HL-60 (cell line): ENCODE measurements at regions not wholly inside any gene's neighbourhood (a gene's known extent, or its start where the extent isn't known, plus 50 kb on each side); places are given as distances from the start of the nearest gene placed in this dataset.

Experiments used
- POLR2AphosphoS5 ChIP-seq: IDR thresholded peaks from 2 replicates; pipeline ENCODE4 v1.6.1; 2012; ENCODE audit warnings: low read depth
- TF ChIP-seq, protein P1 (sequence below): IDR thresholded peaks from one replicate; pipeline ENCODE4 v1.5.1; 2011; ENCODE audit warnings: low read length, control low read depth, inconsistent platforms; ENCODE audit not compliant: insufficient read depth
- TF ChIP-seq, protein P2 (sequence below): IDR thresholded peaks from 2 replicates; pipeline ENCODE4 v1.6.1; 2012; ENCODE audit warnings: low read depth; ENCODE audit not compliant: insufficient replicate concordance

DNA sequence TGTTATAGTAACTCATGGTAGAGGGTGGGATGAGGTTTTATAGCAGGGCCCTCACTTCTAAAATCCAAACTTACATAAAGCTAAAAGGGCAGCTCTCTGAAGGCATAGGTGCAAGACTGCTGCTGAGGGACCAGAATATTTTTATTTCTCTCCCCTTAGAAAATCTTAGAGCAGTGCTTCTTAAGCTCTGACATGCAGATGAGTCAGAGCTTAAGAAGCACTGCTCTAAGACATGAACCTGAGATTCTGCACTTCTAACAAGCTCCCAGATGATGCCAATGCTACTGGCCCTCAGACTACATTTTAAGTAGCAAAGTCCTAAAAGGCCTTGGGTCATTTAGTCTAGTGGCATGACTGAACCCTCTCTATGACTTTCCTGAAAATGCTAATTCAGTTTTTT lies 97.6 kb upstream of the SPRY4 start:
- TF ChIP-seq, protein P1, sequence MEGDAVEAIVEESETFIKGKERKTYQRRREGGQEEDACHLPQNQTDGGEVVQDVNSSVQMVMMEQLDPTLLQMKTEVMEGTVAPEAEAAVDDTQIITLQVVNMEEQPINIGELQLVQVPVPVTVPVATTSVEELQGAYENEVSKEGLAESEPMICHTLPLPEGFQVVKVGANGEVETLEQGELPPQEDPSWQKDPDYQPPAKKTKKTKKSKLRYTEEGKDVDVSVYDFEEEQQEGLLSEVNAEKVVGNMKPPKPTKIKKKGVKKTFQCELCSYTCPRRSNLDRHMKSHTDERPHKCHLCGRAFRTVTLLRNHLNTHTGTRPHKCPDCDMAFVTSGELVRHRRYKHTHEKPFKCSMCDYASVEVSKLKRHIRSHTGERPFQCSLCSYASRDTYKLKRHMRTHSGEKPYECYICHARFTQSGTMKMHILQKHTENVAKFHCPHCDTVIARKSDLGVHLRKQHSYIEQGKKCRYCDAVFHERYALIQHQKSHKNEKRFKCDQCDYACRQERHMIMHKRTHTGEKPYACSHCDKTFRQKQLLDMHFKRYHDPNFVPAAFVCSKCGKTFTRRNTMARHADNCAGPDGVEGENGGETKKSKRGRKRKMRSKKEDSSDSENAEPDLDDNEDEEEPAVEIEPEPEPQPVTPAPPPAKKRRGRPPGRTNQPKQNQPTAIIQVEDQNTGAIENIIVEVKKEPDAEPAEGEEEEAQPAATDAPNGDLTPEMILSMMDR = no peak
- no peak for TF ChIP-seq POLR2AphosphoS5
- TF ChIP-seq, protein P2, sequence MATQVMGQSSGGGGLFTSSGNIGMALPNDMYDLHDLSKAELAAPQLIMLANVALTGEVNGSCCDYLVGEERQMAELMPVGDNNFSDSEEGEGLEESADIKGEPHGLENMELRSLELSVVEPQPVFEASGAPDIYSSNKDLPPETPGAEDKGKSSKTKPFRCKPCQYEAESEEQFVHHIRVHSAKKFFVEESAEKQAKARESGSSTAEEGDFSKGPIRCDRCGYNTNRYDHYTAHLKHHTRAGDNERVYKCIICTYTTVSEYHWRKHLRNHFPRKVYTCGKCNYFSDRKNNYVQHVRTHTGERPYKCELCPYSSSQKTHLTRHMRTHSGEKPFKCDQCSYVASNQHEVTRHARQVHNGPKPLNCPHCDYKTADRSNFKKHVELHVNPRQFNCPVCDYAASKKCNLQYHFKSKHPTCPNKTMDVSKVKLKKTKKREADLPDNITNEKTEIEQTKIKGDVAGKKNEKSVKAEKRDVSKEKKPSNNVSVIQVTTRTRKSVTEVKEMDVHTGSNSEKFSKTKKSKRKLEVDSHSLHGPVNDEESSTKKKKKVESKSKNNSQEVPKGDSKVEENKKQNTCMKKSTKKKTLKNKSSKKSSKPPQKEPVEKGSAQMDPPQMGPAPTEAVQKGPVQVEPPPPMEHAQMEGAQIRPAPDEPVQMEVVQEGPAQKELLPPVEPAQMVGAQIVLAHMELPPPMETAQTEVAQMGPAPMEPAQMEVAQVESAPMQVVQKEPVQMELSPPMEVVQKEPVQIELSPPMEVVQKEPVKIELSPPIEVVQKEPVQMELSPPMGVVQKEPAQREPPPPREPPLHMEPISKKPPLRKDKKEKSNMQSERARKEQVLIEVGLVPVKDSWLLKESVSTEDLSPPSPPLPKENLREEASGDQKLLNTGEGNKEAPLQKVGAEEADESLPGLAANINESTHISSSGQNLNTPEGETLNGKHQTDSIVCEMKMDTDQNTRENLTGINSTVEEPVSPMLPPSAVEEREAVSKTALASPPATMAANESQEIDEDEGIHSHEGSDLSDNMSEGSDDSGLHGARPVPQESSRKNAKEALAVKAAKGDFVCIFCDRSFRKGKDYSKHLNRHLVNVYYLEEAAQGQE = no peak
